Stimulated activated CD4-positive, alpha-beta T cell treated with anti-CD3 and anti-CD28 coated beads, Interleukin-15, amount 100 ng/mL, for 48 hours (primary cell): ENCODE measurements at regions not wholly inside any gene's neighbourhood (a gene's known extent, or its start where the extent isn't known, plus 50 kb on each side); places are given as distances from the start of the nearest gene placed in this dataset.

Experiments used
- DNase-seq, 2 donors: peaks; one replicate each; pipeline ENCODE4 v3.0.0-alpha.2; 2020; ENCODE audit warnings: low read depth in 2 of 2

- DNase-seq = no peak
These were observed 161.8 kb upstream of the MAP1B start for GRCh38 chr5:71945436-71945835.

GRCh38 chr5:71946343-71947030 is 160.8 kb upstream of the MAP1B start:
- no peak for DNase-seq

- no peak for DNase-seq
These were observed 159.1 kb upstream of the MAP1B start for GRCh38 chr5:71948206-71948605.

- DNase-seq = no peak
These were observed 157.5 kb upstream of the MAP1B start for GRCh38 chr5:71949772-71950171.

GRCh38 chr5:71953866-71954265 is 153.4 kb upstream of the MAP1B start:
- DNase-seq = no peak

GRCh38 chr5:71954329-71954728 is 152.9 kb upstream of the MAP1B start:
- no peak for DNase-seq

- no peak for DNase-seq
These were observed 151.6 kb upstream of the MAP1B start for GRCh38 chr5:71955723-71956122.

GRCh38 chr5:71957292-71957898 is 149.9 kb upstream of the MAP1B start:
- no peak for DNase-seq

GRCh38 chr5:71960195-71960594 is 147.1 kb upstream of the MAP1B start:
- DNase-seq = no peak

- DNase-seq = no peak
These were observed 145.5 kb upstream of the MAP1B start for GRCh38 chr5:71961786-71962185.

- DNase-seq = no peak
These were observed 137.8 kb upstream of the MAP1B start for GRCh38 chr5:71969460-71969859.

- no peak for DNase-seq
These were observed 135.4 kb upstream of the MAP1B start for GRCh38 chr5:71971862-71972261.

GRCh38 chr5:71972777-71973473 is 134.3 kb upstream of the MAP1B start:
- DNase-seq = no peak

GRCh38 chr5:71973563-71973962 is 133.7 kb upstream of the MAP1B start:
- DNase-seq = no peak

- no peak for DNase-seq
These were observed 133.1 kb upstream of the MAP1B start for GRCh38 chr5:71974165-71974564.

- DNase-seq = no peak
These were observed 132.7 kb upstream of the MAP1B start for GRCh38 chr5:71974622-71975021.

- no peak for DNase-seq
These were observed 130.8 kb upstream of the MAP1B start for GRCh38 chr5:71976449-71976848.

GRCh38 chr5:71977311-71977710 is 130.0 kb upstream of the MAP1B start:
- no peak for DNase-seq

- no peak for DNase-seq
These were observed 129.1 kb upstream of the MAP1B start for GRCh38 chr5:71978216-71978615.

- DNase-seq = no peak
These were observed 124.4 kb upstream of the MAP1B start for GRCh38 chr5:71982717-71983395.

GRCh38 chr5:71986101-71986500 is 121.2 kb upstream of the MAP1B start:
- DNase-seq = no peak

- DNase-seq = no peak
These were observed 118.5 kb upstream of the MAP1B start for GRCh38 chr5:71988808-71989207.

- DNase-seq = no peak
These were observed 113.7 kb upstream of the MAP1B start for GRCh38 chr5:71993600-71993999.
